HepG2 (cell line): ENCODE measurements at regions not wholly inside any gene's neighbourhood (a gene's known extent, or its start where the extent isn't known, plus 50 kb on each side); places are given as distances from the start of the nearest gene placed in this dataset.
"Not testable (repeated sequence)": the region's sequence is repeated elsewhere in the genome, so short reads cannot be mapped to it uniquely, and the experiment has no call there.

Source experiments
- ATAC-seq: fragments of 200-7000 bp; cut with Tn5 transposase; 3 replicates; pipeline ENCODE4 v1.9.1; 2020; ENCODE audit warnings: mild to moderate bottlenecking, moderate library complexity
- BruUV-seq: library from RNA; stranded (reverse); fragments of 400-500 nt; replicated peaks from 2 replicates; lab custom pipeline; 2021; lab: Mats Ljungman, UMichigan
- CTCF ChIA-PET: fragments of 300-600 bp; formaldehyde crosslinking; extraction: SDS; loops from one replicate; lab custom pipeline; 2021; ENCODE audit warnings: low total read pairs, inconsistent platforms, low intra/inter-chr PET ratio; lab: Yijun Ruan, JAX
- POLR2A ChIA-PET: fragments of 350-600 bp; sonication (Branson Sonifier 250); formaldehyde crosslinking; loops from one replicate; lab custom pipeline; 2020; ENCODE audit warnings: antibody characterized with exemption, inconsistent platforms; lab: Yijun Ruan, JAX
- DNase-seq: peaks from one replicate; pipeline ENCODE4 v3.0.0-alpha.2; 2015; ENCODE audit warnings: low spot score
- FAIRE-seq: peaks from 3 replicates; lab custom pipeline; 2011; peaks lifted over from hg19 to GRCh38; lab: Jason Lieb, UNC
- H2AFZ ChIP-seq: one replicate; pipeline ENCODE4 v1.6.1; 2011; ENCODE audit warnings: low read length, inconsistent platforms
- H3K27ac ChIP-seq: fragments of 300-600 bp; 3 replicates; pipeline ENCODE4 v1.8.0; 2011; ENCODE audit warnings: mixed run types, mild to moderate bottlenecking, mixed read lengths, low read length, inconsistent platforms; ENCODE audit not compliant: insufficient read depth; ENCODE audit errors: extremely low read length
- H3K27me3 ChIP-seq, 2 experiments: fragments of 200-600 bp in 1 of 2; 2 replicates in 1 of 2; 3 replicates in 1 of 2; pipeline versions ENCODE4 v1.6.0 to v1.8.0; 2011; ENCODE audit warnings: low read length in 2 of 2, mild to moderate bottlenecking in 2 of 2, moderate library complexity in 2 of 2, inconsistent platforms in 1 of 2; ENCODE audit not compliant: insufficient read depth in 2 of 2, control insufficient read depth in 1 of 2
- H3K36me3 ChIP-seq, 2 experiments: fragments of 200-600 bp in 1 of 2; replicated peaks in 1 of 2; 2 replicates in 1 of 2; 3 replicates in 1 of 2; pipeline versions ENCODE4 v1.5.1 to v1.8.0; 2011; ENCODE audit warnings: low read length in 2 of 2, inconsistent platforms in 1 of 2; ENCODE audit not compliant: insufficient read depth in 2 of 2, control insufficient read depth in 1 of 2
- H3K4me1 ChIP-seq: 2 replicates; pipeline ENCODE4 v1.5.1; 2012; ENCODE audit warnings: low read length, inconsistent platforms; ENCODE audit not compliant: insufficient read depth
- H3K4me2 ChIP-seq: 2 replicates; pipeline ENCODE4 v1.6.0; 2011; ENCODE audit warnings: low read depth, low read length, inconsistent platforms
- H3K4me3 ChIP-seq, 3 experiments: fragments of 200-600 bp in 1 of 3; sonication (generic), shearing (Covaris generic) in 1 of 3; replicated peaks in 1 of 3; 2 replicates each; pipeline ENCODE4 v1.5.1; 2011 to 2016; ENCODE audit warnings: low read length in 3 of 3, inconsistent platforms in 2 of 3, low read depth in 2 of 3, mild to moderate bottlenecking in 2 of 3, control low read depth in 1 of 3, mixed read lengths in 1 of 3; ENCODE audit not compliant: insufficient read depth in 1 of 3
- H3K79me2 ChIP-seq: one replicate; pipeline ENCODE4 v1.6.1; 2011; ENCODE audit warnings: low read length, inconsistent platforms; ENCODE audit not compliant: insufficient read depth
- H3K9ac ChIP-seq: 2 replicates; pipeline ENCODE4 v1.6.0; 2011; ENCODE audit warnings: mild to moderate bottlenecking, low read depth, low read length, inconsistent platforms; ENCODE audit not compliant: insufficient read depth
- H3K9me3 ChIP-seq: 2 replicates; pipeline ENCODE4 v1.5.1; 2012; ENCODE audit warnings: mild to moderate bottlenecking, low read length
- H4K20me1 ChIP-seq: 2 replicates; pipeline ENCODE4 v1.6.0; 2011; ENCODE audit warnings: inconsistent platforms, mild to moderate bottlenecking, low read length, moderate library complexity; ENCODE audit not compliant: insufficient read depth
- HMGA1 ChIP-seq: sonication (generic); formaldehyde crosslinking; conservative IDR thresholded peaks from 2 replicates; pipeline ENCODE4 v1.4.0; 2020; ENCODE audit warnings: missing genetic modification reagents
- ZNF430 ChIP-seq: sonication (generic); formaldehyde crosslinking; IDR thresholded peaks from 2 replicates; pipeline ENCODE4 v1.9.0; 2021; ENCODE audit warnings: mild to moderate bottlenecking, missing genetic modification reagents
- ZNF567 ChIP-seq: sonication (generic); formaldehyde crosslinking; IDR thresholded peaks from 2 replicates; pipeline ENCODE4 v1.8.1; 2023; ENCODE audit warnings: mild to moderate bottlenecking, missing genetic modification reagents, borderline replicate concordance
- WGBS: methylation state at CpG from one replicate; pipeline ENCODE4 v1.1.6; 2017; ENCODE audit warnings: low lambda C conversion rate; 5-methylcytosine and 5-hydroxymethylcytosine counted together
- in situ Hi-C: cut with HindIII; loops from 2 replicates; pipeline ENCODE4 v1.10.0; 2017; ENCODE audit warnings: low pct_unique_long_range_greater_than_20kb; ENCODE audit not compliant: extremely low pct_ligation_motif_present
- intact Hi-C: fragments of 100-400 bp; cut with micrococcal nuclease; formaldehyde crosslinking; loops from one replicate; pipeline ENCODE4 v1.10.0; 2022; ENCODE audit not compliant: unreplicated experiment

DNA sequence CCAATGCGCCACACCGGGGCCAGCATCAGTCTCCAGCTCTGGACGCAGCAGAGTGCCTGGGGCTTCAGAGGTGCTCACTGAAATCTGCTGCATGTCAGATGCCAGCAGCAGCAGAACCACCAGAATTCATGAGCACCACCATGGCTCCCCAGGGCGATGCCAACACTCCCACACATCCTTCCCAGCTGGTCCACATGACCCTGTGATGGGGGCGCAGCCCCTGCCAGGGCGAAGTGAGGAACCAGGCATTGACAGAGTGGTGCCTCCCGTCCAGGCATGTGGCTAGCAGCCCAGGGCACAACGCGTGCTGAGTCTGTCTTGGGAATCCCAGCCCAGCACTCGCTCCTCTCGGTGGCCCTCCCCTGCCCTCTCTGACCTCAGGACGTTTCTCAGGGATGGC, 80.4 kb downstream of the DHCR7 start:
- 0 out of 2 replicates have a peak, but pooled peaks cover 2% of the 10 kb centered on the region for H3K9me3 ChIP-seq
- 18% methylated on average over 4 of the region's 12 CpGs for WGBS
- POLR2A ChIA-PET: no interaction called here
- intact Hi-C loops (no loop called here), in situ Hi-C loops (no loop called here)
- no peak overlapping the region for H2AFZ ChIP-seq
- peaks cover 11 to 49% of the 10 kb centered on the region in 2 experiments for H3K27me3 ChIP-seq
- H3K4me1 ChIP-seq: no peaks in the 10 kb centered on the region
- H3K36me3 ChIP-seq: no peaks in the 10 kb centered on the region
- CTCF ChIA-PET: no interaction called here
- no TSS peak for BruUV-seq
- DNase-seq (no peak), FAIRE-seq (no peak), ATAC-seq (no peak)
- TF ChIP-seq ZNF430 (CRISPR knock-in tag) (no peak), HMGA1 (CRISPR knock-in tag) (no peak), ZNF567 (CRISPR knock-in tag) (no peak)
- no peak overlapping the region for H3K4me3 ChIP-seq
- H3K4me2 ChIP-seq: no peak overlapping the region
- no peak overlapping the region for H3K27ac ChIP-seq
- no peak overlapping the region for H3K9ac ChIP-seq
- no peaks in the 10 kb centered on the region for H4K20me1 ChIP-seq
- H3K79me2 ChIP-seq: no peaks in the 10 kb centered on the region

DNA sequence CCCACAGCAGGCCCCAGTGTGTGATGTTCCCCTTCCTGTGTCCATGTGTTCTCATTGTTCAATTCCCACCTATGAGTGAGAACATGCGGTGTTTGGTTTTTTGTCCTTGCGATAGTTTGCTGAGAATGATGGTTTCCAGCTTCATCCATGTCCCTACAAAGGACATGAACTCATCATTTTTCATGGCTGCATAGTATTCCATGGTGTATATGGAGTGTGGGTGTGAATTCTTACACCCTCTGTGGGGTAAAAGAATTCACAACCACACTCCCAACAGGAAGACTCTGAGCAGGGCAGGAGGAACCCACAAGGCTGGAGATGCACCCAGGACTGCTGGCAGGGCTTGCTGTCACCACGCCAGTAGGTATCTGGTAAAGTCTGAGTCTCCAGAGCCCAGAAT, 80.9 kb downstream of the DHCR7 start:
- POLR2A ChIA-PET, BruUV-seq, H3K9ac ChIP-seq, H4K20me1 ChIP-seq, CTCF ChIA-PET, in situ Hi-C loops, H2AFZ ChIP-seq, DNase-seq, H3K36me3 ChIP-seq, H3K4me1 ChIP-seq, intact Hi-C loops, H3K79me2 ChIP-seq, ATAC-seq, H3K4me2 ChIP-seq, FAIRE-seq, H3K9me3 ChIP-seq, H3K4me3 ChIP-seq, H3K27ac ChIP-seq: not testable (repeated sequence)
- H3K27me3 ChIP-seq: peaks cover 11 to 49% of the 10 kb centered on the region in 2 experiments
- 88% methylated on average over 2 of the region's 3 CpGs for WGBS
